Smooth muscle cell (in vitro differentiated cells): ENCODE measurements at regions not wholly inside any gene's neighbourhood (a gene's known extent, or its start where the extent isn't known, plus 50 kb on each side); places are given as distances from the start of the nearest gene placed in this dataset.

Experiments used
- DNase-seq: peaks from one replicate; lab custom pipeline; 2025; ENCODE audit not compliant: unreplicated experiment; lab: John Stamatoyannopoulos, UW
- H2AFZ ChIP-seq: fragments of 200-600 bp; sonication (generic); 2 replicates; pipeline ENCODE4 v1.6.0; 2016; ENCODE audit warnings: antibody characterized with exemption, low read depth, mild to moderate bottlenecking
- H3F3A ChIP-seq: fragments of 200-600 bp; sonication (generic); 2 replicates; pipeline ENCODE4 v1.6.0; 2017; ENCODE audit warnings: antibody characterized with exemption, low read depth
- H3K27ac ChIP-seq: fragments of 200-600 bp; sonication (generic); 2 replicates; pipeline ENCODE4 v1.5.1; 2016; ENCODE audit warnings: low read depth, mild to moderate bottlenecking
- H3K27me3 ChIP-seq: fragments of 200-600 bp; sonication (generic); 2 replicates; pipeline ENCODE4 v1.6.1; 2016; ENCODE audit warnings: low read depth, mild to moderate bottlenecking
- H3K36me3 ChIP-seq: fragments of 200-600 bp; sonication (generic); 2 replicates; pipeline ENCODE4 v1.5.1; 2016; ENCODE audit warnings: low read depth
- H3K4me1 ChIP-seq: fragments of 200-600 bp; sonication (generic); 2 replicates; pipeline ENCODE4 v1.5.1; 2016; ENCODE audit warnings: low read depth
- H3K4me2 ChIP-seq: fragments of 200-600 bp; sonication (generic); 2 replicates; pipeline ENCODE4 v1.6.0; 2016; ENCODE audit warnings: mild to moderate bottlenecking
- H3K4me3 ChIP-seq: fragments of 200-600 bp; sonication (generic); 2 replicates; pipeline ENCODE4 v1.5.1; 2016; ENCODE audit warnings: mild to moderate bottlenecking
- H3K79me2 ChIP-seq: fragments of 200-600 bp; sonication (generic); 2 replicates; pipeline ENCODE4 v1.6.0; 2016; ENCODE audit warnings: low read depth, mild to moderate bottlenecking
- H3K9ac ChIP-seq: fragments of 200-600 bp; sonication (generic); 2 replicates; pipeline ENCODE4 v1.6.0; 2016; ENCODE audit warnings: low read depth
- H3K9me3 ChIP-seq: fragments of 200-600 bp; sonication (generic); replicated peaks from 2 replicates; pipeline ENCODE4 v1.5.1; 2016; ENCODE audit warnings: low read depth
- H4K20me1 ChIP-seq: fragments of 200-600 bp; sonication (generic); 2 replicates; pipeline ENCODE4 v1.6.0; 2016; ENCODE audit warnings: low read depth
- CTCF ChIP-seq: fragments of 200-600 bp; sonication (generic); IDR thresholded peaks from 2 replicates; pipeline ENCODE4 v1.5.1; 2017; ENCODE audit warnings: borderline replicate concordance, mild to moderate bottlenecking, antibody characterized with exemption; ENCODE audit not compliant: insufficient read depth, poor library complexity, severe bottlenecking
- WGBS: methylation state at CpG from one replicate; pipeline ENCODE4 v1.1.7; 2016; ENCODE audit warnings: low lambda C conversion rate; 5-methylcytosine and 5-hydroxymethylcytosine counted together

DNA sequence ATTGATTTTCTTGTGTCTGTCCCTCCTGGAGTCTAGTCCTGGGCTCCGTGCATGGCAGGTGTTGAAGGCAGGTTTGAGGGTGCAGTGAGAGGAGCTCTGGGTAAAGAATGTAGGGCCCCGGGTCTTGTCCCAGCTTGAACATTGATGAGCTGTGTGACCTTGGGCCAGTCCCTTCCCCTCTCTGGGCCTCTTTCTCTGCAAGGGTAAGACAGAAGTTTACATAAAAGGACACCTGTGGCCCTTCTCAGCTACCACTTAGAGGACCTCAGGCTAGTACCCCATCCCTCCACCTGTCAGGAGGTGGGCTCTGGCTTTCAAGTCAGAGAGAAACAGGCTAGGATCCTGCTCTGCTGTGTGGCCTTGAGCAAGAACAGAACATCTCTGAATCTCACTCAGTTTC lies 55.3 kb upstream of the CTNNBL1 start:
- no peak for TF ChIP-seq CTCF
- Histone ChIP-seq H3K79me2 (no peaks in the 10 kb centered on the region), H3K9me3 (no peaks in the 10 kb centered on the region), H2AFZ (no peak overlapping the region), H4K20me1 (no peaks in the 10 kb centered on the region), H3K4me2 (no peak overlapping the region), H3K27ac (no peak overlapping the region), H3K9ac (no peak overlapping the region), H3F3A (no peaks in the 10 kb centered on the region), H3K27me3 (peaks cover 22% of the 10 kb centered on the region), H3K36me3 (no peaks in the 10 kb centered on the region), H3K4me1 (no peaks in the 10 kb centered on the region), H3K4me3 (no peak overlapping the region)
- 79% methylated on average over 2 of the region's 2 CpGs for WGBS
- no peak for DNase-seq

GRCh38 chr20:37636977-37637376 lies 56.9 kb upstream of the CTNNBL1 start:
- Histone ChIP-seq H3K27me3 (peaks cover 14% of the 10 kb centered on the region), H3K9ac (no peak overlapping the region), H3K79me2 (no peaks in the 10 kb centered on the region), H3K4me2 (no peak overlapping the region), H3K4me1 (no peaks in the 10 kb centered on the region), H3K36me3 (no peaks in the 10 kb centered on the region), H3K27ac (no peak overlapping the region), H4K20me1 (no peaks in the 10 kb centered on the region), H3K9me3 (no peaks in the 10 kb centered on the region), H3K4me3 (no peak overlapping the region), H2AFZ (no peak overlapping the region), H3F3A (no peaks in the 10 kb centered on the region)
- no peak for DNase-seq
- no peak for TF ChIP-seq CTCF
- 92% methylated on average over 12 of the region's 12 CpGs for WGBS

GRCh38 chr20:37636212-37636975 lies 57.4 kb upstream of the CTNNBL1 start:
- TF ChIP-seq CTCF: no peak
- no peak overlapping the region for H3K4me3 ChIP-seq
- no peaks in the 10 kb centered on the region for H3F3A ChIP-seq
- peaks cover 12% of the 10 kb centered on the region for H3K27me3 ChIP-seq
- no peak overlapping the region for H3K4me2 ChIP-seq
- no peaks in the 10 kb centered on the region for H3K9me3 ChIP-seq
- no peaks in the 10 kb centered on the region for H4K20me1 ChIP-seq
- H2AFZ ChIP-seq: no peak overlapping the region
- H3K36me3 ChIP-seq: no peaks in the 10 kb centered on the region
- no peaks in the 10 kb centered on the region for H3K4me1 ChIP-seq
- H3K9ac ChIP-seq: no peak overlapping the region
- no peak for DNase-seq
- no peak overlapping the region for H3K27ac ChIP-seq
- 86% methylated on average over 13 of the region's 14 CpGs for WGBS
- no peaks in the 10 kb centered on the region for H3K79me2 ChIP-seq

GRCh38 chr20:37630993-37631392 lies 62.8 kb upstream of the CTNNBL1 start:
- no peak for TF ChIP-seq CTCF
- Histone ChIP-seq H4K20me1 (no peaks in the 10 kb centered on the region), H3K4me2 (no peak overlapping the region), H3K4me1 (no peaks in the 10 kb centered on the region), H3K27ac (no peak overlapping the region), H3K79me2 (no peaks in the 10 kb centered on the region), H3K9ac (no peak overlapping the region), H3K36me3 (no peaks in the 10 kb centered on the region), H3K9me3 (no peaks in the 10 kb centered on the region), H3K27me3 (peaks cover 28% of the 10 kb centered on the region), H3K4me3 (no peak overlapping the region), H2AFZ (no peak overlapping the region), H3F3A (no peaks in the 10 kb centered on the region)
- 51% methylated on average over 3 of the region's 3 CpGs for WGBS
- no peak for DNase-seq
